GM21515 (cell line): ENCODE measurements at regions not wholly inside any gene's neighbourhood (a gene's known extent, or its start where the extent isn't known, plus 50 kb on each side); places are given as distances from the start of the nearest gene placed in this dataset.
"Not testable (repeated sequence)": the region's sequence is repeated elsewhere in the genome, so short reads cannot be mapped to it uniquely, and the experiment has no call there.

Source experiments
- ATAC-seq: cut with Tn5 transposase; IDR thresholded peaks from one replicate; pipeline ENCODE4 v1.9.1; 2021; ENCODE audit not compliant: unreplicated experiment

DNA sequence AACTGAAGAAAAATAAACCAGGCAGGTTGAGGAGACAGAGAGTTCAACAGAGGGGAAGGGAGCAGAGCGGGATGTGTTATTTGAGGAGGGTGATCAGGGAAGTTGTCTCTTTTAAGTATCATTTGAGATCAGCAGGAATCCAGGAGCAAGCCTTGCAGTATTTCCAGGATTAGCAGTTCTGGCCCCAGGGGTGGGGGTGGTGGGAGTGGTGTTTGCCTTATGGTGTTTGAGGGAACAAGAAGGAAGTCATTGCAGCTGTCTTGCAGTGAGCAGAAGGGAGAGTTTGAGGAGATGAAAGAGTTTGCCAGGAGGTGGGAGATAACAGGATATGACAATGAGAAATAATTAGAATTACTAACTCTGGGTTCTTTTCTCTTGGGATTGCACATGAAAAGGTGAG is 418.6 kb downstream of the NELL2 start:
- no peak for ATAC-seq

DNA sequence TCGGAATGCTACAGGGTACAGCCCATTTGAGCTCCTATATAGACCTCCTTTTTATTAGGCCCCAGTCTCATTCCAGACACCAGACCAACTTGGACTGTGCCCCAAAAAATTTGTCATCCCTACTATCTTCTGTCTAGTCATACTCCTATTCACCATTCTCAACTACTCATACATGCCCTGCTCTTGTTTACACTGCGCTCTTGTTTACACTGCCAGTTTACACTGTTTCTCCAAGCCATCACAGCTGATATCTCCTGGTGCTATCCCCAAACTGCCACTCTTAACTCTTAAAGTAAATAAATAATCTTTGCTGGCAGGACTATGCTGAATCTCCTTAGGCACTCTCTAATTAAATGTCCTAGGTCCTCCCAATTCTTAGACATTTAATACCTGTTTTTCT is 421.2 kb downstream of the NELL2 start:
- not testable (repeated sequence) for ATAC-seq

DNA sequence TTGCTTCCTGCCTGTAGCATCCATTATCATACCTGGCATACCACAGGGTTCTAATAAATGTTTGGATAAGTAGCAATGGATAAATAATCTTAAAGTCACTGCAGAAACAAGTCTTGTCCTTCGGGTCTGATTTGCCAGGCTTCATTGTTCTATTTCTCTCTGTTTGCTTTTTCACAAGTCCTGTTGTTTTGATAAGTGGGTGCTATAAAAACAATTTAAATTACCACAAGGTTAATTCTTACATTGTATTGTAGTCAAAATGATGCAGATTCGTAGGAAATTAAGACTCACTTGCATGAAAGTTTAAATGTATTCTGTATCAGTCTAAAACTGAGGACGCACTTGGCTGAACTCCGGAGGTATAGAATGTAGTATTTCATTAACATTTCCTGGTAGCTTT is 429.9 kb downstream of the NELL2 start:
- no peak for ATAC-seq

DNA sequence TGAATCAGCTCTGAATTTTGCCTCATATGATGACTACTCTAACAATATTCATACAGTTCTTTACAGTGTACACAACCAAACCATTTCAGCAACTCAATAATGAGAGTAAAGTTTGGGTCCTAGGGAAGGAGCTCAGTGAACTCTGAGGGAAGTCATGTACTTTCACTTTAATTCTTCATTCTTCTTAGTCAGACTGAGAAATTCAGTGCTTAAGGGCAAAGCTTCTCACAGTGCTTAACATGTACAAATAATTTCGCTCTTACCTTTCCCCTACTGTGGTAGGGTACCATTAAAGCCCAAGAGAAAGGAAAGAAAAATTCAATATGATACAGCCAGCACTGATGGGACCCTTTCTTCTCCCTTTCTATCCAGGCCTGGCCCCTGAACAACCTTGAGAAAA is 435.0 kb downstream of the NELL2 start:
- ATAC-seq: peak; percentile 75
